Natural killer cell (primary cell): ENCODE measurements at regions not wholly inside any gene's neighbourhood (a gene's known extent, or its start where the extent isn't known, plus 50 kb on each side); places are given as distances from the start of the nearest gene placed in this dataset.

ENCODE experiments used
- ATAC-seq, 3 donors: fragments of 150-1000 bp in 2 of 3; fragments of 200-7000 bp in 1 of 3; cut with Tn5 transposase; 1 replicate in 1 of 3; 2 replicates in 2 of 3; pipeline ENCODE4 v1.10.0; 2021; ENCODE audit warnings: mild to moderate bottlenecking in 2 of 3, moderate library complexity in 2 of 3
- DNase-seq, 2 donors: peaks; one replicate each; pipeline versions ENCODE4 v3.0.0 to v3.0.0-alpha.2; 2013 to 2021; ENCODE audit warnings: mixed read lengths in 1 of 2
- H3K27ac ChIP-seq: one replicate; pipeline ENCODE4 v1.5.1; 2013; ENCODE audit warnings: mild to moderate bottlenecking, low read length
- H3K27me3 ChIP-seq: one replicate; pipeline ENCODE4 v1.6.1; 2013; ENCODE audit warnings: low read length; ENCODE audit not compliant: control insufficient read depth, insufficient read depth
- H3K36me3 ChIP-seq: one replicate; pipeline ENCODE4 v1.6.1; 2013; ENCODE audit warnings: low read length; ENCODE audit not compliant: control insufficient read depth, insufficient read depth
- H3K4me1 ChIP-seq: one replicate; pipeline ENCODE4 v1.6.1; 2013; ENCODE audit warnings: low read length; ENCODE audit not compliant: control insufficient read depth, insufficient read depth
- H3K4me3 ChIP-seq: one replicate; pipeline ENCODE4 v1.5.1; 2013; ENCODE audit warnings: low read length
- H3K9me3 ChIP-seq: one replicate; pipeline ENCODE4 v1.6.1; 2013; ENCODE audit warnings: low read length; ENCODE audit not compliant: control insufficient read depth, insufficient read depth
- H3K27ac Mint-ChIP-seq, 2 donors: one replicate each; pipeline ENCODE4 v1.8.0; 2022; ENCODE audit warnings: mild to moderate bottlenecking in 2 of 2, mixed read lengths in 2 of 2, moderate library complexity in 1 of 2
- H3K27me3 Mint-ChIP-seq, 2 donors: one replicate each; pipeline ENCODE4 v1.8.0; 2022; ENCODE audit warnings: low read depth in 2 of 2, mixed read lengths in 2 of 2
- H3K36me3 Mint-ChIP-seq: one replicate; pipeline ENCODE4 v1.8.0; 2022; ENCODE audit warnings: mixed read lengths
- H3K4me1 Mint-ChIP-seq, 2 donors: one replicate each; pipeline ENCODE4 v1.8.0; 2022; ENCODE audit warnings: mixed read lengths in 2 of 2
- H3K4me3 Mint-ChIP-seq: one replicate; pipeline ENCODE4 v1.8.0; 2022; ENCODE audit warnings: mild to moderate bottlenecking, moderate library complexity, mixed read lengths
- H3K9me3 Mint-ChIP-seq, 2 donors: one replicate each; pipeline ENCODE4 v1.8.0; 2022; ENCODE audit warnings: mixed read lengths in 2 of 2
- WGBS: methylation state at CpG from one replicate; pipeline ENCODE4 v1.1.7; 2013; ENCODE audit warnings: missing lambda C conversion rate; ENCODE audit not compliant: insufficient coverage; 5-methylcytosine and 5-hydroxymethylcytosine counted together
- intact Hi-C: fragments of 100-400 bp; cut with micrococcal nuclease; formaldehyde crosslinking; loops from one replicate; pipeline ENCODE4 v1.14.2; 2022
- TF ChIP-seq, protein P1 (sequence below): fragments of 200-600 bp; IDR thresholded peaks from one replicate; pipeline ENCODE4 v1.8.0; 2022; ENCODE audit warnings: antibody characterized with exemption

DNA sequence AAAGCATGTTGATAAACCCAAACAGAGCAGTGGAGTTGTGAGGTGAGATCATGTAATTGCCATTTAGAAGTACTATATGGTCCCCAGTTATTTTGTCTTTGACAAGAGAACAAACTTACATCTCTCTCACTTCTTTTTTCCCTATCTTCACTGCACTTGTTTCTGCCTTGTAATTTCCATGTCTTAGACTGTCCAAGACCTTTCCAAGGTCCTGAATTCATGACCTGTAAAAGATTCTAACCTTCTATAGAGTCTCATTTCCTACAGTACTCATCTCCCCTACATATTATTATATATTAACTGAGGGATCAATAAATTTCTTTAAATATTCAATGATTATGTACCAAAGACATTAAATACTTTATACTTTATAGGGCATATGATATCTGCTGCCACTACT, 295.3 kb upstream of the KIF2B start:
- Mint-ChIP-seq H3K4me3 (no peak overlapping the region), H3K27ac (no peak overlapping the region), H3K9me3 (peaks cover 9 to 19% of the 10 kb centered on the region in 2 donors), H3K4me1 (no peaks in the 10 kb centered on the region), H3K27me3 (no peaks in the 10 kb centered on the region), H3K36me3 (no peaks in the 10 kb centered on the region)
- Histone ChIP-seq H3K4me3 (no peak overlapping the region), H3K4me1 (no peaks in the 10 kb centered on the region), H3K36me3 (no peaks in the 10 kb centered on the region), H3K9me3 (no peaks in the 10 kb centered on the region), H3K27ac (no peak overlapping the region), H3K27me3 (no peaks in the 10 kb centered on the region)
- no peak for DNase-seq
- TF ChIP-seq, protein P1, sequence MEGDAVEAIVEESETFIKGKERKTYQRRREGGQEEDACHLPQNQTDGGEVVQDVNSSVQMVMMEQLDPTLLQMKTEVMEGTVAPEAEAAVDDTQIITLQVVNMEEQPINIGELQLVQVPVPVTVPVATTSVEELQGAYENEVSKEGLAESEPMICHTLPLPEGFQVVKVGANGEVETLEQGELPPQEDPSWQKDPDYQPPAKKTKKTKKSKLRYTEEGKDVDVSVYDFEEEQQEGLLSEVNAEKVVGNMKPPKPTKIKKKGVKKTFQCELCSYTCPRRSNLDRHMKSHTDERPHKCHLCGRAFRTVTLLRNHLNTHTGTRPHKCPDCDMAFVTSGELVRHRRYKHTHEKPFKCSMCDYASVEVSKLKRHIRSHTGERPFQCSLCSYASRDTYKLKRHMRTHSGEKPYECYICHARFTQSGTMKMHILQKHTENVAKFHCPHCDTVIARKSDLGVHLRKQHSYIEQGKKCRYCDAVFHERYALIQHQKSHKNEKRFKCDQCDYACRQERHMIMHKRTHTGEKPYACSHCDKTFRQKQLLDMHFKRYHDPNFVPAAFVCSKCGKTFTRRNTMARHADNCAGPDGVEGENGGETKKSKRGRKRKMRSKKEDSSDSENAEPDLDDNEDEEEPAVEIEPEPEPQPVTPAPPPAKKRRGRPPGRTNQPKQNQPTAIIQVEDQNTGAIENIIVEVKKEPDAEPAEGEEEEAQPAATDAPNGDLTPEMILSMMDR = no peak
- ATAC-seq = no peak
- intact Hi-C loops = no loop called here

DNA sequence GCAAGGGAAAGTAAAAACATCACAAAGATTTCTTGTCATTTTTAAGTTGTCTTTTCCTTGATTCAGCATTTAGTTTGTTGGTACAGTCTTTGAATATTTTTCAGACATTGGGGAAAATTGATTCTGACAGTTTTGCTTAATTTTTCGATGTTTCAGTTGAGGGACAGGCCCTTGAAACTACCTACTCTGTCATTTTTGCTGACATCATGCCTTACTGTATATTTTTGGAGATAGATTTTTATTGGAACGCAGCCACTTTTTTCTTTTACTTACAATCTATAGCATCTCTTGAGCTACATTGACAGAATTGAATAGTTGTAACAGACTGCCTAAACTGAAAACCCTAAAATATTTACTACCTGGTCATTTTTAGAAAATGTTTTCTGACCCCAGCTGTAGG, 297.1 kb upstream of the KIF2B start:
- peaks cover 9 to 23% of the 10 kb centered on the region in 2 donors for H3K9me3 Mint-ChIP-seq
- WGBS = 40% methylated on average over 1 of the region's 2 CpGs
- H3K9me3 ChIP-seq = no peaks in the 10 kb centered on the region
- no peak overlapping the region for H3K4me3 Mint-ChIP-seq
- no peaks in the 10 kb centered on the region for H3K36me3 ChIP-seq
- no peak overlapping the region for H3K27ac Mint-ChIP-seq
- H3K27me3 Mint-ChIP-seq = no peaks in the 10 kb centered on the region
- TF ChIP-seq, protein P1 = no peak
- H3K4me1 ChIP-seq = no peaks in the 10 kb centered on the region
- no peaks in the 10 kb centered on the region for H3K27me3 ChIP-seq
- no peak overlapping the region for H3K4me3 ChIP-seq
- no peak for DNase-seq
- no peaks in the 10 kb centered on the region for H3K36me3 Mint-ChIP-seq
- intact Hi-C loops = no loop called here
- H3K27ac ChIP-seq = no peak overlapping the region
- ATAC-seq = no peak
- no peaks in the 10 kb centered on the region for H3K4me1 Mint-ChIP-seq

DNA sequence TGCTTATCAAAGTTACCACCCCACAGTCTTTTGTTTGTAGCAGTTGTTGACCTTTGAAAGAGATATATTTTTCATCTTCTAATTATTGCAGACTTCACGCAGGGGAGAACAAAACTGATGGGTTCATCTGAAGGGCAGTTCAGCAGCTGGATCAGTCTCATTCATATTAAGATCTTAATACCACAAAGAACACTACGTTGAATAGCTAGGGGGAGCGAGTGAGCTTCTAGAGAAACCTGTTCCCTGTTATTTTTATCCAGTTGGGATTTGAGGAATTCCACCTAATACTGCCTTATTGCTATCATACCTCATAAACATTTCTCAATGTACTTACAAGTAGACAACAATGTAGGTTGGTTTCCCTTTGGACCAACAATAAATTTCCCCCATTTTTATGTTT, 306.1 kb upstream of the KIF2B start:
- ATAC-seq = no peak

DNA sequence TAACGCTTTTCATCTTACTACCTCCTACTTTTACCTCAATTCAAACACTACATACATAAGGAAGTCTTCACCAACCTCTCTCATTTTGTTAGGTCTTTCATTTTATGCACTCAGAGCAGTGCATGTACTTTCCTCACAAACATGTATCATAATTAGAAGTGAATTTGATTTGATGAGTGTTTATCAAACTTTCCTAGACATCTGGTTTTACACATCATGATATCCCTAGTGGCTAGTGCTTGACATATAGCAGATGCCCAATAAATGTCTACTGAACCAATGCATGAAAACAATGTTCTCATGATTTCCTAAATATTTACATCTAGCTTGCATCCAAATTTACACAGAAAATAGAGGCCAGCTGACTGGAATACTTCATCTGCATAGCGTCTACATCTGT, 323.4 kb upstream of the KIF2B start:
- H3K27me3 Mint-ChIP-seq = no peaks in the 10 kb centered on the region
- no peaks in the 10 kb centered on the region for H3K4me1 Mint-ChIP-seq
- Histone ChIP-seq H3K27ac (no peak overlapping the region), H3K27me3 (no peaks in the 10 kb centered on the region), H3K36me3 (no peaks in the 10 kb centered on the region), H3K4me1 (no peaks in the 10 kb centered on the region), H3K9me3 (no peaks in the 10 kb centered on the region), H3K4me3 (no peak overlapping the region)
- no peak for DNase-seq
- no peak overlapping the region for H3K27ac Mint-ChIP-seq
- TF ChIP-seq, protein P1 = no peak
- intact Hi-C loops = no loop called here
- ATAC-seq = no peak
- H3K9me3 Mint-ChIP-seq = peaks cover 8 to 14% of the 10 kb centered on the region in 2 donors
- WGBS = 92% methylated on average over 1 of the region's 2 CpGs
- H3K4me3 Mint-ChIP-seq = no peak overlapping the region
- H3K36me3 Mint-ChIP-seq = no peaks in the 10 kb centered on the region

More for the DNA sequence above, 306.1 kb upstream of the KIF2B start:
- no CpG with 5 or more reads among the region's 3 CpGs for WGBS
- TF ChIP-seq, protein P1 = no peak
- Mint-ChIP-seq H3K27ac (no peak overlapping the region), H3K27me3 (no peaks in the 10 kb centered on the region), H3K36me3 (no peaks in the 10 kb centered on the region), H3K9me3 (peaks cover 12 to 20% of the 10 kb centered on the region in 2 donors), H3K4me1 (no peaks in the 10 kb centered on the region), H3K4me3 (no peak overlapping the region)
- no peaks in the 10 kb centered on the region for H3K27me3 ChIP-seq
- no peaks in the 10 kb centered on the region for H3K9me3 ChIP-seq
- H3K36me3 ChIP-seq = no peaks in the 10 kb centered on the region
- H3K4me1 ChIP-seq = no peaks in the 10 kb centered on the region
- intact Hi-C loops = no loop called here
- no peak overlapping the region for H3K4me3 ChIP-seq
- H3K27ac ChIP-seq = no peak overlapping the region
- DNase-seq = no peak
